ENCODE measurements at regions not wholly inside any gene's neighbourhood (a gene's known extent, or its start where the extent isn't known, plus 50 kb on each side); places are given as distances from the start of the nearest gene placed in this dataset.

DNA sequence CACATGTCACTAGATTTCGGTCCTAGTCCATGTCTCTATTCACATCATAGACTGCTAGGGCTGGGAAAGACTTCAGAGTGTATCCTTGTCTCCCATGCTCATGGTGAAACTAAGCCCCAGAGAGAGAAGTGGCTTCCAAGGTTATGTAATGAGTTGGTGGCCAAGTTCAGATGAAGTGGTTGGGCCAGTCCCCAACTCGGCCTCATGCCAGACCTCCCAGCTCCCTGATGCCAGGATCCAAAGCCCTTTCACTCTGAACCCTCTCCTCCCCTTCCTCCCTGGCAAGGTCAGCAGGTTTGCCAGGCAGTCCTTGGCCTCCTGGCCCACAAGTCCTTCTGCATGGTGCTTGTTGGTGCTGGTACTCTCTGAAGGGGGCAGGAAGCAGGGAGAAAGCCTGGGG is 189.7 kb downstream of the AXIN2 start:
- TF ChIP-seq ZNF274 (IDR thresholded peaks at IDR 0.05; ENCODE audit: low read depth, low read length), result no peak
- no peak for TF ChIP-seq SUZ12 (IDR thresholded peaks at IDR 0.05; ENCODE audit: extremely low read depth, insufficient read depth, insufficient read length)
